GM12878 (cell line): ENCODE measurements at regions not wholly inside any gene's neighbourhood (a gene's known extent, or its start where the extent isn't known, plus 50 kb on each side); places are given as distances from the start of the nearest gene placed in this dataset.

ENCODE experiments used
- ATAC-seq: fragments of 200-7000 bp; cut with Tn5 transposase; 3 replicates; pipeline ENCODE4 v1.9.1; 2020; ENCODE audit warnings: mild to moderate bottlenecking, moderate library complexity
- BruUV-seq: library from RNA; stranded (reverse); fragments of 400-500 nt; replicated peaks from 2 replicates; lab custom pipeline; 2021; lab: Mats Ljungman, UMichigan
- CTCF ChIA-PET: fragments of 300-600 bp; sonication (Branson Sonifier 250); formaldehyde crosslinking; extraction: SDS; loops from one replicate; lab custom pipeline; 2021; ENCODE audit warnings: inconsistent platforms; lab: Yijun Ruan, JAX
- POLR2A ChIA-PET: fragments of 350-600 bp; formaldehyde crosslinking; extraction: SDS; loops from one replicate; lab custom pipeline; 2021; ENCODE audit warnings: inconsistent platforms; lab: Charles Lee
- RAD21 ChIA-PET: fragments of 300-600 bp; sonication (Branson Sonifier 250); formaldehyde crosslinking; loops from one replicate; lab custom pipeline; 2023; ENCODE audit warnings: antibody characterized with exemption; ENCODE audit not compliant: unreplicated experiment; lab: Charles Lee
- SMC1A ChIA-PET: fragments of 300-600 bp; sonication (Branson Sonifier 250); formaldehyde crosslinking; loops from one replicate; lab custom pipeline; 2023; ENCODE audit not compliant: unreplicated experiment, uncharacterized antibody; lab: Charles Lee
- DNase-seq: peaks from one replicate; pipeline ENCODE4 v3.0.0-alpha.2; 2011; ENCODE audit warnings: low read depth, low spot score
- FAIRE-seq: peaks from 3 replicates; lab custom pipeline; 2011; peaks lifted over from hg19 to GRCh38; lab: Jason Lieb, UNC
- H2AFZ ChIP-seq: 2 replicates; pipeline ENCODE4 v1.6.0; 2011; ENCODE audit warnings: low read depth, low read length, control low read depth; ENCODE audit not compliant: control insufficient read depth
- H3K27ac ChIP-seq: 2 replicates; pipeline ENCODE4 v1.5.1; 2011; ENCODE audit warnings: control low read depth; ENCODE audit not compliant: control insufficient read depth, insufficient read depth
- H3K27me3 ChIP-seq, 2 experiments: replicated peaks in 1 of 2; 2 replicates each; pipeline versions ENCODE4 v1.6.0 to v1.6.1; 2011; ENCODE audit warnings: low read length in 1 of 2; ENCODE audit not compliant: control insufficient read depth in 2 of 2, insufficient read depth in 2 of 2
- H3K36me3 ChIP-seq, 2 experiments: 2 replicates each; pipeline ENCODE4 v1.5.1; 2011; ENCODE audit warnings: low read length in 1 of 2; ENCODE audit not compliant: control insufficient read depth in 2 of 2, insufficient read depth in 2 of 2
- H3K4me1 ChIP-seq: 2 replicates; pipeline ENCODE4 v1.6.1; 2011; ENCODE audit warnings: mild to moderate bottlenecking, low read length, moderate library complexity, mixed read lengths; ENCODE audit not compliant: control insufficient read depth, insufficient read depth
- H3K4me2 ChIP-seq: 2 replicates; pipeline ENCODE4 v1.6.0; 2011; ENCODE audit warnings: control low read depth; ENCODE audit not compliant: control insufficient read depth, insufficient read depth
- H3K4me3 ChIP-seq: fragments of 200-600 bp; sonication (generic); 2 replicates; pipeline ENCODE4 v1.5.1; 2016
- H3K79me2 ChIP-seq: 2 replicates; pipeline ENCODE4 v1.6.0; 2011; ENCODE audit warnings: low read length; ENCODE audit not compliant: control insufficient read depth, insufficient read depth
- H3K9ac ChIP-seq: 2 replicates; pipeline ENCODE4 v1.8.0; 2011; ENCODE audit warnings: low read length, control low read depth, mixed read lengths; ENCODE audit not compliant: control insufficient read depth, insufficient read depth
- H3K9me3 ChIP-seq: replicated peaks from 3 replicates; pipeline ENCODE4 v1.5.1; 2011; ENCODE audit warnings: mild to moderate bottlenecking, low read length; ENCODE audit not compliant: control insufficient read depth, insufficient read depth
- H4K20me1 ChIP-seq: 2 replicates; pipeline ENCODE4 v1.6.0; 2011; ENCODE audit not compliant: control insufficient read depth, insufficient read depth
- CBX5 ChIP-seq: sonication (generic); IDR thresholded peaks from 2 replicates; pipeline ENCODE4 v1.6.1; 2016; ENCODE audit warnings: low read depth, moderate library complexity, mild to moderate bottlenecking, inconsistent platforms
- MLLT1 ChIP-seq: fragments of 450-650 bp; IDR thresholded peaks from 2 replicates; pipeline ENCODE4 v1.6.1; 2016; ENCODE audit warnings: mild to moderate bottlenecking
- MXI1 ChIP-seq: fragments of 150-350 bp; IDR thresholded peaks from 2 replicates; pipeline ENCODE4 v1.6.1; 2011; ENCODE audit warnings: low read depth, mild to moderate bottlenecking, inconsistent platforms, low read length, improper control_type of control experiment
- NR2C1 ChIP-seq: fragments of 450-650 bp; IDR thresholded peaks from 2 replicates; pipeline ENCODE4 v1.6.1; 2017; ENCODE audit warnings: antibody characterized with exemption, mild to moderate bottlenecking, moderate library complexity
- NR2F1 ChIP-seq: fragments of 450-650 bp; conservative IDR thresholded peaks from 2 replicates; pipeline ENCODE4 v1.6.1; 2017; ENCODE audit warnings: mild to moderate bottlenecking
- POLR2AphosphoS5 ChIP-seq: IDR thresholded peaks from 2 replicates; pipeline ENCODE4 v1.6.1; 2011; ENCODE audit warnings: mild to moderate bottlenecking, low read length, inconsistent platforms
- STAT1 ChIP-seq: fragments of 450-650 bp; conservative IDR thresholded peaks from 2 replicates; pipeline ENCODE4 v1.6.1; 2014; ENCODE audit warnings: antibody characterized with exemption, mild to moderate bottlenecking
- SUPT20H ChIP-seq: IDR thresholded peaks from 2 replicates; pipeline ENCODE4 v1.6.1; 2011; ENCODE audit warnings: low read depth, mild to moderate bottlenecking, low read length, moderate library complexity, borderline replicate concordance; ENCODE audit not compliant: control insufficient read depth
- ZSCAN29 ChIP-seq: fragments of 450-650 bp; IDR thresholded peaks from 2 replicates; pipeline ENCODE4 v1.6.1; 2017; ENCODE audit warnings: mild to moderate bottlenecking, moderate library complexity
- WGBS: methylation state at CpG from one replicate; pipeline ENCODE4 v1.1.6; 2016; ENCODE audit warnings: low lambda C conversion rate; ENCODE audit not compliant: insufficient replicate concordance, insufficient coverage; ENCODE audit errors: missing lambda C conversion rate; 5-methylcytosine and 5-hydroxymethylcytosine counted together
- in situ Hi-C: fragments of 300-500 bp; cut with MboI; formaldehyde crosslinking; loops from 9 replicates; pipeline ENCODE4 v1.14.3; 2018; ENCODE audit warnings: mixed read lengths
- intact Hi-C: fragments of 100-400 bp; cut with micrococcal nuclease; formaldehyde crosslinking; loops from one replicate; pipeline ENCODE4 v1.14.2; 2022; ENCODE audit not compliant: unreplicated experiment
- TF ChIP-seq, protein P1 (sequence below): IDR thresholded peaks from 2 replicates; pipeline ENCODE4 v1.6.1; 2012; ENCODE audit warnings: mild to moderate bottlenecking, low read depth, low read length
- TF ChIP-seq, protein P2 (sequence below): fragments of 450-650 bp; conservative IDR thresholded peaks from 2 replicates; pipeline ENCODE4 v1.6.1; 2017; ENCODE audit warnings: mild to moderate bottlenecking, moderate library complexity

GRCh38 chr1:87219626-87220025 is 109.1 kb upstream of the LMO4 start:
- Histone ChIP-seq H3K4me3 (no peak overlapping the region), H3K4me1 (no peaks in the 10 kb centered on the region), H4K20me1 (no peaks in the 10 kb centered on the region), H3K79me2 (no peaks in the 10 kb centered on the region), H3K9ac (no peak overlapping the region), H3K9me3 (peaks cover 2% of the 10 kb centered on the region; the same call in 2 of the 3 replicates), H3K27ac (no peak overlapping the region), H2AFZ (no peak overlapping the region), H3K27me3 (no peaks in the 10 kb centered on the region), H3K36me3 (no peaks in the 10 kb centered on the region), H3K4me2 (no peak overlapping the region)
- intact Hi-C loops (no loop called here), in situ Hi-C loops (no loop called here)
- ChIA-PET POLR2A (no interaction called here), RAD21 (no interaction called here), CTCF (interaction anchor here (1.6 kb wide), 1 partner anchor 10 kb away, joined by 5 read pairs; no protein-coding TSS in a partner anchor), SMC1A (interaction anchor here (1.0 kb wide), 1 partner anchor 24 kb away, joined by 4 read pairs; no protein-coding TSS in a partner anchor)
- TF ChIP-seq, protein P1, sequence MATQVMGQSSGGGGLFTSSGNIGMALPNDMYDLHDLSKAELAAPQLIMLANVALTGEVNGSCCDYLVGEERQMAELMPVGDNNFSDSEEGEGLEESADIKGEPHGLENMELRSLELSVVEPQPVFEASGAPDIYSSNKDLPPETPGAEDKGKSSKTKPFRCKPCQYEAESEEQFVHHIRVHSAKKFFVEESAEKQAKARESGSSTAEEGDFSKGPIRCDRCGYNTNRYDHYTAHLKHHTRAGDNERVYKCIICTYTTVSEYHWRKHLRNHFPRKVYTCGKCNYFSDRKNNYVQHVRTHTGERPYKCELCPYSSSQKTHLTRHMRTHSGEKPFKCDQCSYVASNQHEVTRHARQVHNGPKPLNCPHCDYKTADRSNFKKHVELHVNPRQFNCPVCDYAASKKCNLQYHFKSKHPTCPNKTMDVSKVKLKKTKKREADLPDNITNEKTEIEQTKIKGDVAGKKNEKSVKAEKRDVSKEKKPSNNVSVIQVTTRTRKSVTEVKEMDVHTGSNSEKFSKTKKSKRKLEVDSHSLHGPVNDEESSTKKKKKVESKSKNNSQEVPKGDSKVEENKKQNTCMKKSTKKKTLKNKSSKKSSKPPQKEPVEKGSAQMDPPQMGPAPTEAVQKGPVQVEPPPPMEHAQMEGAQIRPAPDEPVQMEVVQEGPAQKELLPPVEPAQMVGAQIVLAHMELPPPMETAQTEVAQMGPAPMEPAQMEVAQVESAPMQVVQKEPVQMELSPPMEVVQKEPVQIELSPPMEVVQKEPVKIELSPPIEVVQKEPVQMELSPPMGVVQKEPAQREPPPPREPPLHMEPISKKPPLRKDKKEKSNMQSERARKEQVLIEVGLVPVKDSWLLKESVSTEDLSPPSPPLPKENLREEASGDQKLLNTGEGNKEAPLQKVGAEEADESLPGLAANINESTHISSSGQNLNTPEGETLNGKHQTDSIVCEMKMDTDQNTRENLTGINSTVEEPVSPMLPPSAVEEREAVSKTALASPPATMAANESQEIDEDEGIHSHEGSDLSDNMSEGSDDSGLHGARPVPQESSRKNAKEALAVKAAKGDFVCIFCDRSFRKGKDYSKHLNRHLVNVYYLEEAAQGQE = no peak
- no peak for TF ChIP-seq MXI1
- no peak for TF ChIP-seq ZSCAN29
- TF ChIP-seq POLR2AphosphoS5 = no peak
- TF ChIP-seq, protein P2, sequence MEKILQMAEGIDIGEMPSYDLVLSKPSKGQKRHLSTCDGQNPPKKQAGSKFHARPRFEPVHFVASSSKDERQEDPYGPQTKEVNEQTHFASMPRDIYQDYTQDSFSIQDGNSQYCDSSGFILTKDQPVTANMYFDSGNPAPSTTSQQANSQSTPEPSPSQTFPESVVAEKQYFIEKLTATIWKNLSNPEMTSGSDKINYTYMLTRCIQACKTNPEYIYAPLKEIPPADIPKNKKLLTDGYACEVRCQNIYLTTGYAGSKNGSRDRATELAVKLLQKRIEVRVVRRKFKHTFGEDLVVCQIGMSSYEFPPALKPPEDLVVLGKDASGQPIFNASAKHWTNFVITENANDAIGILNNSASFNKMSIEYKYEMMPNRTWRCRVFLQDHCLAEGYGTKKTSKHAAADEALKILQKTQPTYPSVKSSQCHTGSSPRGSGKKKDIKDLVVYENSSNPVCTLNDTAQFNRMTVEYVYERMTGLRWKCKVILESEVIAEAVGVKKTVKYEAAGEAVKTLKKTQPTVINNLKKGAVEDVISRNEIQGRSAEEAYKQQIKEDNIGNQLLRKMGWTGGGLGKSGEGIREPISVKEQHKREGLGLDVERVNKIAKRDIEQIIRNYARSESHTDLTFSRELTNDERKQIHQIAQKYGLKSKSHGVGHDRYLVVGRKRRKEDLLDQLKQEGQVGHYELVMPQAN = no peak
- TF ChIP-seq SUPT20H = no peak
- no peak for TF ChIP-seq NR2C1
- no peak for TF ChIP-seq MLLT1
- TF ChIP-seq CBX5 = no peak
- TF ChIP-seq STAT1 = no peak
- TF ChIP-seq NR2F1 = no peak
- 59% methylated on average over 4 of the region's 4 CpGs for WGBS
- BruUV-seq = no TSS peak
- ATAC-seq (no peak), DNase-seq (no peak), FAIRE-seq (peak; percentile 35)
